ENCODE measurements at regions not wholly inside any gene's neighbourhood (a gene's known extent, or its start where the extent isn't known, plus 50 kb on each side); places are given as distances from the start of the nearest gene placed in this dataset.

GRCh38 chr9:121598167-121598964, 53.1 kb upstream of the DAB2IP start:
- H3K27me3 Mint-ChIP-seq (ENCODE audit: low read depth, unreplicated experiment): peaks cover 23% of the 10 kb centered on the region
- no peak for TF ChIP-seq EZH2 (IDR thresholded peaks at IDR 0.05; ENCODE audit: insufficient read depth, low read length)
- TF ChIP-seq CTCF (IDR thresholded peaks at IDR 0.05; ENCODE audit: insufficient read depth, low read depth, low read length): peak; percentile 21
- Histone ChIP-seq H4K20me1 (ENCODE audit: insufficient read depth, low read length) (peaks cover 19% of the 10 kb centered on the region), H2AFZ (ENCODE audit: low read depth, low read length) (peak overlapping the region; percentile 73), H3K4me2 (ENCODE audit: low read length) (peak overlapping the region; percentile 87), H3K9ac (ENCODE audit: low read length) (no peak overlapping the region), H3K79me2 (ENCODE audit: insufficient read depth, low read length) (no peaks in the 10 kb centered on the region), H3K36me3 (ENCODE audit: insufficient read depth, low read length) (no peaks in the 10 kb centered on the region), H3K27me3 (ENCODE audit: insufficient read depth, low read length) (peaks cover 15% of the 10 kb centered on the region), H3K27ac (ENCODE audit: low read depth, low read length) (no peak overlapping the region), H3K4me3 (ENCODE audit: insufficient read depth, low read depth, low read length) (peak overlapping the region; percentile 39), H3K9me3 (ENCODE audit: insufficient read depth, low read depth, low read length) (no peaks in the 10 kb centered on the region), H3K4me1 (ENCODE audit: insufficient read depth, low read length) (peaks cover 13% of the 10 kb centered on the region)
- peaks cover 6% of the 10 kb centered on the region for H3K4me1 Mint-ChIP-seq (ENCODE audit: low read depth, unreplicated experiment)
- H3K36me3 Mint-ChIP-seq (ENCODE audit: low read depth, unreplicated experiment): no peaks in the 10 kb centered on the region
- H3K4me3 Mint-ChIP-seq (ENCODE audit: unreplicated experiment): peak overlapping the region; percentile 80
- H3K27ac Mint-ChIP-seq (ENCODE audit: unreplicated experiment): peak overlapping the region; percentile 62
- no peak for FAIRE-seq
- peaks cover 2% of the 10 kb centered on the region for H3K9me3 Mint-ChIP-seq (ENCODE audit: unreplicated experiment)
- peak; percentile 80 for DNase-seq (ENCODE audit: low read depth)

- no peak for TF ChIP-seq CTCF (IDR thresholded peaks at IDR 0.05; ENCODE audit: insufficient read depth, low read depth, low read length)
- peak; percentile 65 for TF ChIP-seq EZH2 (IDR thresholded peaks at IDR 0.05; ENCODE audit: insufficient read depth, low read length)
- Mint-ChIP-seq H3K9me3 (ENCODE audit: unreplicated experiment) (peaks cover 2% of the 10 kb centered on the region), H3K27me3 (ENCODE audit: low read depth, unreplicated experiment) (peaks cover 23% of the 10 kb centered on the region), H3K27ac (ENCODE audit: unreplicated experiment) (peak overlapping the region; percentile 41), H3K36me3 (ENCODE audit: low read depth, unreplicated experiment) (no peaks in the 10 kb centered on the region), H3K4me1 (ENCODE audit: low read depth, unreplicated experiment) (peaks cover 12% of the 10 kb centered on the region), H3K4me3 (ENCODE audit: unreplicated experiment) (peak overlapping the region; percentile 80)
- H3K4me2 ChIP-seq (ENCODE audit: low read length): peak overlapping the region; percentile 87
- no peak for FAIRE-seq
- H4K20me1 ChIP-seq (ENCODE audit: insufficient read depth, low read length): peaks cover 19% of the 10 kb centered on the region
- peaks cover 15% of the 10 kb centered on the region for H3K27me3 ChIP-seq (ENCODE audit: insufficient read depth, low read length)
- H3K27ac ChIP-seq (ENCODE audit: low read depth, low read length): no peak overlapping the region
- peak overlapping the region; percentile 64 for H2AFZ ChIP-seq (ENCODE audit: low read depth, low read length)
- H3K9ac ChIP-seq (ENCODE audit: low read length): peak overlapping the region; percentile 41
- no peaks in the 10 kb centered on the region for H3K9me3 ChIP-seq (ENCODE audit: insufficient read depth, low read depth, low read length)
- peaks cover 13% of the 10 kb centered on the region for H3K4me1 ChIP-seq (ENCODE audit: insufficient read depth, low read length)
- H3K4me3 ChIP-seq (ENCODE audit: insufficient read depth, low read depth, low read length): peak overlapping the region; percentile 54
- H3K79me2 ChIP-seq (ENCODE audit: insufficient read depth, low read length): no peaks in the 10 kb centered on the region
- no peaks in the 10 kb centered on the region for H3K36me3 ChIP-seq (ENCODE audit: insufficient read depth, low read length)
- DNase-seq (ENCODE audit: low read depth): peak; percentile 16
Observed at GRCh38 chr9:121598965-121599871, 52.2 kb upstream of the DAB2IP start.

Data from astrocyte (in vitro differentiated cells and primary cell).